ENCODE measurements at regions not wholly inside any gene's neighbourhood (a gene's known extent, or its start where the extent isn't known, plus 50 kb on each side); places are given as distances from the start of the nearest gene placed in this dataset.

GRCh38 chr6:14379568-14379967 is 262.0 kb downstream of the CD83 start (continued):
- TF ChIP-seq, protein P1, sequence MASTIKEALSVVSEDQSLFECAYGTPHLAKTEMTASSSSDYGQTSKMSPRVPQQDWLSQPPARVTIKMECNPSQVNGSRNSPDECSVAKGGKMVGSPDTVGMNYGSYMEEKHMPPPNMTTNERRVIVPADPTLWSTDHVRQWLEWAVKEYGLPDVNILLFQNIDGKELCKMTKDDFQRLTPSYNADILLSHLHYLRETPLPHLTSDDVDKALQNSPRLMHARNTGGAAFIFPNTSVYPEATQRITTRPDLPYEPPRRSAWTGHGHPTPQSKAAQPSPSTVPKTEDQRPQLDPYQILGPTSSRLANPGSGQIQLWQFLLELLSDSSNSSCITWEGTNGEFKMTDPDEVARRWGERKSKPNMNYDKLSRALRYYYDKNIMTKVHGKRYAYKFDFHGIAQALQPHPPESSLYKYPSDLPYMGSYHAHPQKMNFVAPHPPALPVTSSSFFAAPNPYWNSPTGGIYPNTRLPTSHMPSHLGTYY (CRISPR knock-in tag; IDR thresholded peaks at IDR 0.05): no peak
- TF ChIP-seq EMX1 (CRISPR knock-in tag; IDR thresholded peaks at IDR 0.05): no peak
- no peak for TF ChIP-seq ESRRA (CRISPR knock-in tag; IDR thresholded peaks at IDR 0.05; ENCODE audit: borderline replicate concordance)
- no peak for TF ChIP-seq ZNF512 (CRISPR knock-in tag; IDR thresholded peaks at IDR 0.05; ENCODE audit: borderline replicate concordance)
- TF ChIP-seq NFYB (CRISPR knock-in tag; conservative IDR thresholded peaks at IDR 0.05; ENCODE audit: low read depth): no peak
- TF ChIP-seq STAT6 (CRISPR knock-in tag; conservative IDR thresholded peaks at IDR 0.05; ENCODE audit: low read depth): no peak
- TF ChIP-seq ATF1 (CRISPR knock-in tag; IDR thresholded peaks at IDR 0.05): no peak
- no peak for TF ChIP-seq ZNF671 (CRISPR knock-in tag; IDR thresholded peaks at IDR 0.05)
- TF ChIP-seq ATF6 (CRISPR knock-in tag; IDR thresholded peaks at IDR 0.05): no peak

- Mint-ChIP-seq H3K4me1 (peaks cover 80% of the 10 kb centered on the region), H3K36me3 (peaks cover 32% of the 10 kb centered on the region), H3K4me3 (0 out of 2 replicates have a peak overlapping the region, but pooled peaks have one; percentile 4), H3K9me3 (peaks cover 32% of the 10 kb centered on the region), H3K27ac (peak overlapping the region; percentile 96), H3K27me3 (ENCODE audit: low read depth) (peaks cover 4% of the 10 kb centered on the region)
- TF ChIP-seq TP53 (CRISPR knock-in tag; IDR thresholded peaks at IDR 0.05) (0 out of 2 replicates have a peak, but pooled peaks have one; percentile 28), NFYB (CRISPR knock-in tag; conservative IDR thresholded peaks at IDR 0.05; ENCODE audit: low read depth) (no peak)
- POLR2A ChIA-PET: interaction anchor here (0.5 kb wide), 1 partner anchor 1294 kb away, joined by 4 read pairs; no protein-coding TSS in a partner anchor
- CTCF ChIA-PET: interaction anchor here (0.6 to 1.2 kb wide), 5 partner anchors 13 to 741 kb away, joined by 3 to 6 read pairs (median 3); no protein-coding TSS in a partner anchor
- DNase-seq (ENCODE audit: low spot score) (peak; percentile 15), ATAC-seq (peak; percentile 20)
Measured at GRCh38 chr6:14380086-14380820, 262.7 kb downstream of the CD83 start.

DNA sequence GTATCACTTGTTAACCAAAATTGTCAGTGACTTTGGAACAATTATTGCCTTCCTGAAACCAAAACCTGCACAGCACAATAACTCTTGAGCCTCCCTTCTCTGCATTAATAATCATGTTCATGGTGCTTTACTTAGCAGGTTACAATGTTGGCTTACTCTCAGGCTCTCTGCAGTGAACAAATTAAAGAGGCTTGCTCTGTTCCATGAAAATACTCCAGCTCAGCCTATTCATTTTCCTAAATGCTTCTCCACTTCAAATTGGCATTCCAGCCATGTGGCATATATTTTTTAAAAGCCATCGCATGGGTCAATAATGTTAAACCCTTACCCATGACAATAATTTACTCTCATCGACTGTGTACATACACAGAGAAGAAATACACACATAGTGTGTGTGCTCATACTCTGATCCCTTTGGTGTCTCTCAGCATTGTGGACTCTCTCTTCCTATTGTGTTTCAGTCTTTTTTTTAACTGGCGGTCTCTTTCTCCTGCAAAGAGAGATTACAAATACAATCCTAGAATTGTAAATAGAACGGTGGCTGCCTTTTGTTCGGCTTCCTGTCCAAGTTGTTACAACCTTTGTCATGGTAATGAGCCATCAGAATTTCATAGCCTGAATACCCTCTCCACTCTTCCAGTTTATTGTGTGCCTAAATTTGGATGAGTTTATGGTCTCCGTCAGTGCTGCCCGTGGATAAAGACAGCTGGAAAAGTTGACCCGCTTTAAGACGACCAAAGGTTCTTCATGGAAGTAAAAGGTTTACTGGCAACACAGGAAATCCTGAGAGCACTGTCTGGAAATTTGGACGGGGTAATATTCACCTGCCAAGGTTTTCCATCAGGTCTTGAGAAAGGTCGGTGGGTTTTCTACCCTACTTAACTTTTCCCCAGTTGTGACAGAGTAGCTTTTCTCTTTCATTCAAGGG is 263.6 kb downstream of the CD83 start:
- no peak for DNase-seq (ENCODE audit: low spot score)
- TF ChIP-seq SP1 (CRISPR knock-in tag; conservative IDR thresholded peaks at IDR 0.05): 0 out of 2 replicates have a peak, but pooled peaks have one; percentile 14
- peak; percentile 61; the same call in 1 of the 2 replicates for TF ChIP-seq TEAD1 (CRISPR knock-in tag; IDR thresholded peaks at IDR 0.05)
- no peak for TF ChIP-seq USF2 (CRISPR knock-in tag; IDR thresholded peaks at IDR 0.05)
- peak; percentile 78 for TF ChIP-seq ETV6 (CRISPR knock-in tag; IDR thresholded peaks at IDR 0.05)
- 0 out of 2 replicates have a peak, but pooled peaks have one; percentile 50 for TF ChIP-seq FOXJ3 (CRISPR knock-in tag; IDR thresholded peaks at IDR 0.05; ENCODE audit: borderline replicate concordance)
- peak; percentile 30; the same call in 1 of the 2 replicates for TF ChIP-seq FOXK1 (CRISPR knock-in tag; IDR thresholded peaks at IDR 0.05)
- Mint-ChIP-seq H3K4me3 (peak overlapping the region; percentile 47), H3K27me3 (ENCODE audit: low read depth) (peaks cover 4% of the 10 kb centered on the region), H3K27ac (peak overlapping the region; percentile 96), H3K9me3 (peaks cover 28% of the 10 kb centered on the region), H3K4me1 (peaks cover 80% of the 10 kb centered on the region), H3K36me3 (peaks cover 28% of the 10 kb centered on the region)
- ATAC-seq: peak; percentile 50
- ChIA-PET CTCF (interaction anchor here (0.6 to 1.2 kb wide), 5 partner anchors 14 to 740 kb away, joined by 3 to 6 read pairs (median 3); no protein-coding TSS in a partner anchor), POLR2A (interaction anchor here (0.5 kb wide), 1 partner anchor 1293 kb away, joined by 4 read pairs; no protein-coding TSS in a partner anchor)
